ENCODE measurements at regions not wholly inside any gene's neighbourhood (a gene's known extent, or its start where the extent isn't known, plus 50 kb on each side); places are given as distances from the start of the nearest gene placed in this dataset.
A peak's percentile ranks its signal among the peaks of the same experiment; 100 is the strongest.
"Not testable (repeated sequence)": the region's sequence is repeated elsewhere in the genome, so short reads cannot be mapped to it uniquely, and the experiment has no call there.

DNA sequence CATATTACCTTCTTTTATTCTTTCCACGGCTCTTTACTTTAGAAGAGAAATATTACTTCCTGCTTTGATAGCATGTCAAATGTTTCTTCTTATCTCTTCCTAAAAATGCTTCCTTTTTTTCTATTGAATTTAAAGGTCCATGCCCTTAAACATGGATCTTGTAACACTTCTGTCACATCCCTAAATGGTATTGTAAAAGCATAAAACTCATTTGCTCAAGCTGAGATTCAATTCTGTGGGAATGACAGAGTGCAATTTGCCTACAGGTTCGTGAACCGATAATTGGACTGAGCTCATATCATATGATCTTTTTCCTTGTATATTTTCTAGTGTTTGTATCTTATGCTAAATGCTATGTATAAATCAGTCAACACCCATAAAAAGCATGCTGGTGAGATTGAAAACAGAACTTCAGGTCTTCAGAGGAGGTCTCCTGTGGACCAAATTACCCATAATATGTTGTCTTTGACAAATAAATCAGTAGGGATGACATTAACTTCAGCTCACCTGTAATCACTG, 429.3 kb downstream of the TMEM232 start:
- DNase-seq (ENCODE audit: low read depth in 2 of 2) = no peak

DNA sequence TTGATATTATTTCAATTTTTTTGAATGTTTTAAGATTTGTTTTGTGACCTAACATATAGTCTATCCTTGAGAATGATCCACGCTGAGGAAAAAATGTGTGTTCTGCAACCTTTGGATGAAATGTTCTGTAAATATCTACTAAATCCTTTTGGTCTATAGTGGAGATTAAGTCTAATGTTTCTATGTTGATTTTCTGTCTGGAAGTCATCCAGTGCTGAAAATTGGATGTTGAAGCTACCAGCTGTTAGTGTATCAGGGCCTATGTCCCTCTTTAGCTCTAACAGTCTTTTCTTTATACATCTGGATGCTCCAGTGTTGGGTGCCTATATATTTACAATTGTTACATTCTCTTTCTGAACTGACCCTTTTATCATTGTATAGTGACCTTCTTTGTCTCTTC, 422.3 kb downstream of the TMEM232 start:
- no peak for DNase-seq (ENCODE audit: low read depth in 2 of 2)

DNA sequence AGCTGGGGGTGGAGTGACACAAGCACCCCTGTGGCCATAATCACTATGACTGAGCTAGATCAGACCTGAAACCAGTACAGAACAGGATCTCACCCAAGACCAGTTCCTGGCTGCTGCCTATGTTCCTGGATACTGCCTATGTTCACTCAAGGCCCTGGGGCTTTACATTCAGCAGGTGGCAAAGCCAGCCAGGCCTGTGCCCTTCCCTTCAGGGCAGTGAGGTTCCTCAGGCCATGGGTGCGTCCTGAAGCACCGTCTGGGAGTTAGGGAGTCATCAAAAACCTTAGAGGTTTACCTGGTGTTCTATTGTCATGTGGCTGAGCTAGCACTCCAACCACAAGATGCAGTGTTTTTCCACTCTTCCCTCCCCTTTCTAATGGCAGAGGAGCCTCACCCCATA, 419.8 kb downstream of the TMEM232 start:
- no peak for DNase-seq (ENCODE audit: low read depth in 2 of 2)

DNA sequence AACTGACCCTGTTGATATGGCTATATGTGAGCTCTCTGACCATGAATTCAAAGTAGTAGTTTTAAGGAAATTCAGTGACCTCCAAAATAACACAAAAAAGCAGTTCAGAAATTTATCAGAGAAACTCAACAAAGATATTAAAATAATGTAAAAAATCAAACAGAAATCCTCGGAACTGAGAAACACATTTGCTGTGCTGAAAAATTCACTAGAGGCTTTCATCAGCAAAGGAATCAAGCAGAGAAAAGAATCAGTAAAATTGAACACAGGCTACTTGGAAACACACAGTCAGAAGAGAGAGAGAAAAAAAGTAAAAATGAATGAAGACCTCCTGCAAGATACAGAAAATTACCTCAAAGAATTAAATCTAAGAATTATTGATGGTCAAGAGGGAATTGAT, 417.2 kb downstream of the TMEM232 start:
- no peak for DNase-seq (ENCODE audit: low read depth in 2 of 2)

- DNase-seq (ENCODE audit: low read depth in 2 of 2) = not testable (repeated sequence)
Observed at GRCh38 chr5:110316566-110316965, 409.9 kb downstream of the TMEM232 start.

GRCh38 chr5:110321117-110321516, 405.4 kb downstream of the TMEM232 start:
- no peak for DNase-seq (ENCODE audit: low read depth in 2 of 2)

- no peak for DNase-seq (ENCODE audit: low read depth in 2 of 2)
Observed at GRCh38 chr5:110323357-110323756, 403.1 kb downstream of the TMEM232 start.

- no peak for DNase-seq (ENCODE audit: low read depth in 2 of 2)
Observed at GRCh38 chr5:110323832-110324231, 402.6 kb downstream of the TMEM232 start.

GRCh38 chr5:110324876-110325275, 401.6 kb downstream of the TMEM232 start:
- DNase-seq (ENCODE audit: low read depth in 2 of 2) = no peak

- DNase-seq (ENCODE audit: low read depth in 2 of 2) = no peak
Observed at GRCh38 chr5:110329955-110330525, 396.4 kb downstream of the TMEM232 start.

GRCh38 chr5:110333384-110333783, 393.1 kb downstream of the TMEM232 start:
- DNase-seq (ENCODE audit: low read depth in 2 of 2) = no peak

DNA sequence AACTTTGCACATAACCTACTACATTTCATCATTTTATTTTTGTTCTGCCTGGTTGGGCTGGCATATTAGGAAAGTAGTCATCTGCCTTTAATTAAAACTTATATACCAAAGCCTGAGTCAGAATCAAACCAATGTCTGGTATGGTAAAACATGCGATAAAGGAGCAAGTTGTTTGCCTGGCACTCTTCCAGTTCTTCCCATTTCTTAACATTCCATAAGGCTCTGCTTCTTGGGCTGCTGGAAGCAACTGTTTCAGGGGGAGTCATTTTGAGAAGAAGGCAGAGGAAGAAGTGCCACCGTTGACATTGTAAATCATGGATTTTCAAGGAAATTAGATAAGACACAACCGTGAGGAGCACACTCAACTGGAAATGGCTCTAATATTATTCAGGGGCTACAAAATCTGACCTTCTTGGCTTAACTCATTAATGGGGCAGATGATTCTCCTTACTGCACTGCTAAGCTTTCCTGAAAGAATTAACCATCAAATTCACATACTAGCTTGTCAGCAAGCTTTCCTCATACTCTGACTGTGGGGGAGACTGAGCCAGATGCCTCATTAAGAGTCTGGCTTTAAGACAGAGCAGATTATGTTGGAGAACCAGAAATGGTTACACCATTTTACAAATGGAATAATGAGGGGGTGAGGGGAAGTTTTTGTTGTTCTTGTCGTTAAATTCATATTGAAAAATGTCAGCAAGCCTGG, 391.0 kb downstream of the TMEM232 start:
- peak; percentile 100 for DNase-seq (ENCODE audit: low read depth in 2 of 2)

- no peak for DNase-seq (ENCODE audit: low read depth in 2 of 2)
Observed at GRCh38 chr5:110338341-110339083, 388.0 kb downstream of the TMEM232 start.

- DNase-seq (ENCODE audit: low read depth in 2 of 2) = no peak
Observed at GRCh38 chr5:110339399-110339798, 387.1 kb downstream of the TMEM232 start.

DNA sequence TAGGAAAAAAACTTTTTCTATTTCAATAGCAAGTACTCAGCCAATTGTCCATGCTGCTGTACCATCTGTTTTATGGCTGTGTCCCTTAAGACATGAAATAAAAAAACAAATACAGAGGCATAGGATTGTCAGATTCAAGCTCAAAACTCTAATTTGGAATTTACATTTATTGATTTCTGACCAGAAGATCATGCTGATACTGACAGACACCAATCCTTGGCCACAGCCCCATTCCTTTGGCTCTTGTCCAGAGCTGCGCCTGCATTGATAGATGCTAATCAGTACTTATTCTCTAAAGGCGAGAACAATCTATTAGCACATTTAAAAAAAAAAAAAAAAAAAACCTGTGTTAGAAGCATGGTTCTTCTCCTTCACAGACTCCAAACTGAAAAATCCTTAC, 384.6 kb downstream of the TMEM232 start:
- no peak for DNase-seq (ENCODE audit: low read depth in 2 of 2)

DNA sequence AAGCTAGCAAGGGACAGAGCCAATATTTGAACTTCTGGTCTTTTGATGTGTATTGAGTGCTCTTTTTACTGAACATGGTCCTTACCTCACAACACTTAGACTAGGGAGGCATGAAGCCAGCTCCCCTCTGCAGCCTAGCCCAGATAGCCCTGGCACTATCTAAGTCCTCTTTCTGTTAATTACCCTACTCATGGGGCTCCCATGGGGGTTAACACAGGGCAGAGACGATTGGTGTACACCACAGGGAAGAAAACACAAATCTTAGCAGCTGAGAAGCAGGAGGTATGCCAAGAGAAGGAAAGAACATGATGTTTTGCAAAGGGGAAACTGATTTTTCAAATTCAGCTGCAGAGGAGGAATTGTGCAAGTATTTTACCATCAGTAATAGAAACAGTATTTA, 383.8 kb downstream of the TMEM232 start:
- no peak for DNase-seq (ENCODE audit: low read depth in 2 of 2)

DNA sequence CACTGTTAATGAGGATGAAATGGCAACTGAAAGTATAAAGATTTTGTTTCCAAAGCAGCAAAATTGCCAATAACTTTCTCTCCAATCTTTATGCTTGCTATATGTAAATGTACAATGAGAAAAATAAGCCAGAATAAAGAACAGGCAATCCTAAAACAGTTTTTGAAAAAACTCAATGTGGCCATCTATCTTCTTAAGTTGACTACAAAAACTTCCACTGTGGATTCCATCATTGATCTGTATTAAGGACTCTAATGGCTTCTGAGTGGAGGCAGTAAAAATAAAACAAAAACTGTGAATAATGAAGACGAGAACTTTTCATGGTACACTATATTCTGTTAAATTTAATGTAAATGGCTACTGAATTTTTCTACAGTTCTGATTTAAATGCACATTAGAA, 382.9 kb downstream of the TMEM232 start:
- no peak for DNase-seq (ENCODE audit: low read depth in 2 of 2)

GRCh38 chr5:110345623-110346022, 380.8 kb downstream of the TMEM232 start:
- no peak for DNase-seq (ENCODE audit: low read depth in 2 of 2)

GRCh38 chr5:110346893-110347358, 379.5 kb downstream of the TMEM232 start:
- no peak for DNase-seq (ENCODE audit: low read depth in 2 of 2)

DNA sequence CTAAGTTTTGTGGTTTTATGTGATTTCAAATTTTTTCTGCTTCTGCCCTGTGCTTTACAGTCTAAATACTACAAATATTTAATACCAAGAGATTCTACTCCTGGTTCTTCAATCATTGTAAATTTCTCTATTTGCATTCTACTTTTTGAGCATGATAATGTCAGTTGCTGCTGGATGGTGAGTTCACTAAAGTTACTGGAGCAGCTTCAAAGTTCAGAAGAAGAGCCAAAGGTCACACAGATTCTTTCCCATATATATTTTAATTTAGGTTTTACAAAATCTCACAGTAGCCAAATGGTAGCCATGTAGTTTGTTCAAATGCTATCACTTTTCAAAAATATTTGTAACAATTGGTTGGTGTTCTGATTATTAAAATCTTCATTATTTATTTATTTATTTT, 378.7 kb downstream of the TMEM232 start:
- no peak for DNase-seq (ENCODE audit: low read depth in 2 of 2)

DNA sequence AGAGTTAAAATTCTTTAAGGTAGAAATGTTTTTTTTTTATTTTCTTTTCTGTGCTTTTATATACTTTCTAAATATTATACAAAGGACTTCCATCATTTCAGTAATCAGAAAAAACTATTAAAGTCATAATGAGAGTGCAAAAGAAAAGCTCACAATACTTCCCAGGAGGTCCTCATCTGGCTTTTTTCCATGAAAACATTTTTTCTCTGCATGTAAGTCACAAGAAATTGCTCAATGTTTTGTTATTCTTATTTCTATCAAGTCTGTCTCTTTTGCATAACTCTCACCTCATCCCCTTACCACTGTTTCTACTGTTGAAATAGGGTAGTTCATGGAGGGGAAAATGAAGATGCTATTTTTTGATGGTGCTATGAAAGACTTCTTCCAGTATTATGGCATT, 375.0 kb downstream of the TMEM232 start:
- DNase-seq (ENCODE audit: low read depth in 2 of 2) = peak; percentile 61 to 75

DNA sequence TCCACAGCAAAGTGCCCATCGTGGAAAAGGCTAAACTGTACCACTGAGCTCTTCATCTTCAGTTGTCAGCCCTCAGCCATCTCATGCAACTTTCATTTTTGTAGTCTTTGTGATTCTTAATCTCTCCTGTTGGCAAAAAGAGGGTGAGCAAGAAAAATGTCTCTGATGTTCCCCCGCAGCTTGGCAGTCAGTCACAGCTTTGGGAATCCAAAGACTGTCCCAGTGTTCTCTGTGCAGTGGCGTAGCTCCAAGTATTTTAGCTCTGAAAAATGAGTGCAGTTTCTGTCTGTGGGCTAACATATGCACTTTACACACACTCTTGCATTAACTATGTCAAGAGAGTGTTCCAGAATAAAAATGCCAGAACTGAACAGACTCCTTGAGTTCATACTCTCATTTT, 372.2 kb downstream of the TMEM232 start:
- peak in 1 of 2 experiments; percentile 70 for DNase-seq (ENCODE audit: low read depth in 2 of 2)
